ENCODE measurements at regions not wholly inside any gene's neighbourhood (a gene's known extent, or its start where the extent isn't known, plus 50 kb on each side); places are given as distances from the start of the nearest gene placed in this dataset.

GRCh38 chr5:104325356-104325755 lies 762.8 kb upstream of the NUDT12 start:
- no peak for TF ChIP-seq EZH2 (IDR thresholded peaks at IDR 0.05; ENCODE audit: borderline replicate concordance)
- TF ChIP-seq, protein P1, sequence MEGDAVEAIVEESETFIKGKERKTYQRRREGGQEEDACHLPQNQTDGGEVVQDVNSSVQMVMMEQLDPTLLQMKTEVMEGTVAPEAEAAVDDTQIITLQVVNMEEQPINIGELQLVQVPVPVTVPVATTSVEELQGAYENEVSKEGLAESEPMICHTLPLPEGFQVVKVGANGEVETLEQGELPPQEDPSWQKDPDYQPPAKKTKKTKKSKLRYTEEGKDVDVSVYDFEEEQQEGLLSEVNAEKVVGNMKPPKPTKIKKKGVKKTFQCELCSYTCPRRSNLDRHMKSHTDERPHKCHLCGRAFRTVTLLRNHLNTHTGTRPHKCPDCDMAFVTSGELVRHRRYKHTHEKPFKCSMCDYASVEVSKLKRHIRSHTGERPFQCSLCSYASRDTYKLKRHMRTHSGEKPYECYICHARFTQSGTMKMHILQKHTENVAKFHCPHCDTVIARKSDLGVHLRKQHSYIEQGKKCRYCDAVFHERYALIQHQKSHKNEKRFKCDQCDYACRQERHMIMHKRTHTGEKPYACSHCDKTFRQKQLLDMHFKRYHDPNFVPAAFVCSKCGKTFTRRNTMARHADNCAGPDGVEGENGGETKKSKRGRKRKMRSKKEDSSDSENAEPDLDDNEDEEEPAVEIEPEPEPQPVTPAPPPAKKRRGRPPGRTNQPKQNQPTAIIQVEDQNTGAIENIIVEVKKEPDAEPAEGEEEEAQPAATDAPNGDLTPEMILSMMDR (IDR thresholded peaks at IDR 0.05; ENCODE audit: poor library complexity) = no peak
